ENCODE measurements at regions not wholly inside any gene's neighbourhood (a gene's known extent, or its start where the extent isn't known, plus 50 kb on each side); places are given as distances from the start of the nearest gene placed in this dataset.

DNA sequence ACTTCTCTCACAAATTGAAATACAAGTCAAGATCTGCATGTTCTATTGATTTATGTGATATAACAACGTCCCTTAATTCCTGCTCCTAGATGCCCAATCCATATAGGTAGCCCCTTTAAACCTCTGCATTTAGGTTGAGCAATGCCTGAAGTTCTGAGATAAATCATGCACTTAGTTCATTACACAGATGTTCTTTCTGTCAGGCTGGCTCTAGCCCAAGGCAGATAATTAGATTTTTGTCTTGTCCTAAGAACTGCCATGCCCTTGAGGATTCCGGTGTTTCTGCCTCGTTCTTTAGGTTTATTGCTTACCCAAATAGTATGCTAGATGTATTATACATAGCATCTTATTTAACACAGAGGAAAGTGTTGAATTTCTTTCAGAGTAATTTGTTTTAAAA lies 143.1 kb downstream of the TRAM1L1 start:
- TF ChIP-seq POLR2A (IDR thresholded peaks at IDR 0.05; ENCODE audit: low read depth, low read length) (no peak), POLR2AphosphoS5 (IDR thresholded peaks at IDR 0.05; ENCODE audit: low read depth, low read length) (no peak), TAF1 (IDR thresholded peaks at IDR 0.05; ENCODE audit: borderline replicate concordance, low read depth, low read length) (no peak)
